HepG2 (cell line): ENCODE measurements at regions not wholly inside any gene's neighbourhood (a gene's known extent, or its start where the extent isn't known, plus 50 kb on each side); places are given as distances from the start of the nearest gene placed in this dataset.

Experiments used
- ARID4A ChIP-seq: sonication (generic); formaldehyde crosslinking; IDR thresholded peaks from 2 replicates; pipeline ENCODE4 v1.5.0; 2020; ENCODE audit warnings: mild to moderate bottlenecking, missing genetic modification reagents, borderline replicate concordance
- ARNTL ChIP-seq: sonication (generic); formaldehyde crosslinking; IDR thresholded peaks from 2 replicates; pipeline ENCODE4 v1.4.0; 2020; ENCODE audit warnings: mild to moderate bottlenecking, missing genetic modification reagents
- ATF2 ChIP-seq: sonication (generic); formaldehyde crosslinking; IDR thresholded peaks from 2 replicates; pipeline ENCODE4 v1.4.0; 2020; ENCODE audit warnings: missing genetic modification reagents
- ATF7-NPFF ChIP-seq: sonication (generic); formaldehyde crosslinking; IDR thresholded peaks from 2 replicates; pipeline ENCODE4 v1.8.1; 2023; ENCODE audit warnings: mild to moderate bottlenecking, low read depth, missing genetic modification reagents, moderate library complexity
- CHD4 ChIP-seq: fragments of 200-600 bp; sonication (generic); IDR thresholded peaks from 2 replicates; pipeline ENCODE4 v1.7.0; 2017; ENCODE audit warnings: mild to moderate bottlenecking, low read length, borderline replicate concordance
- EEA1 ChIP-seq: sonication (generic); formaldehyde crosslinking; IDR thresholded peaks from 2 replicates; pipeline ENCODE4 v1.5.1; 2020; ENCODE audit warnings: mild to moderate bottlenecking, missing genetic modification reagents, borderline replicate concordance
- ELF4 ChIP-seq: sonication (generic); formaldehyde crosslinking; IDR thresholded peaks from 2 replicates; pipeline ENCODE4 v1.5.0; 2020; ENCODE audit warnings: missing genetic modification reagents, mild to moderate bottlenecking, moderate library complexity, borderline replicate concordance
- FLYWCH1 ChIP-seq: sonication (generic); formaldehyde crosslinking; IDR thresholded peaks from 2 replicates; pipeline ENCODE4 v1.8.1; 2023; ENCODE audit warnings: mild to moderate bottlenecking, missing genetic modification reagents
- FOXK1 ChIP-seq: sonication (generic); formaldehyde crosslinking; IDR thresholded peaks from 2 replicates; pipeline ENCODE4 v1.4.0; 2020; ENCODE audit warnings: low read depth, missing genetic modification reagents, borderline replicate concordance
- FOXM1 ChIP-seq: sonication (generic); formaldehyde crosslinking; IDR thresholded peaks from 2 replicates; pipeline ENCODE4 v1.5.0; 2020; ENCODE audit warnings: missing genetic modification reagents
- IRX3 ChIP-seq: sonication (generic); formaldehyde crosslinking; IDR thresholded peaks from 2 replicates; pipeline ENCODE4 v1.8.1; 2023; ENCODE audit warnings: mild to moderate bottlenecking, low read depth, missing genetic modification reagents, borderline replicate concordance
- NR2F1 ChIP-seq, 2 experiments: fragments of 450-650 bp in 1 of 2; formaldehyde crosslinking in 1 of 2; IDR thresholded peaks; 2 replicates each; pipeline versions ENCODE4 v1.5.0 to v1.6.1; 2016 to 2020; ENCODE audit warnings: mild to moderate bottlenecking in 1 of 2, missing compliant biosample characterization in 1 of 2, missing genetic modification reagents in 1 of 2, moderate library complexity in 1 of 2
- PAXIP1 ChIP-seq: sonication (generic); formaldehyde crosslinking; conservative IDR thresholded peaks from 2 replicates; pipeline ENCODE4 v1.4.0; 2020; ENCODE audit warnings: mild to moderate bottlenecking, missing genetic modification reagents, moderate library complexity
- RFX5 ChIP-seq: IDR thresholded peaks from 2 replicates; pipeline ENCODE4 v1.6.1; 2011; ENCODE audit warnings: low read depth, low read length, improper control_type of control experiment
- TGIF2 ChIP-seq: IDR thresholded peaks from 2 replicates; pipeline ENCODE4 v1.6.1; 2016; ENCODE audit warnings: control low read depth, missing compliant biosample characterization
- THAP8 ChIP-seq: sonication (generic); formaldehyde crosslinking; IDR thresholded peaks from 2 replicates; pipeline ENCODE4 v1.5.1; 2020; ENCODE audit warnings: missing genetic modification reagents, mild to moderate bottlenecking, borderline replicate concordance
- TOE1 ChIP-seq: sonication (generic); formaldehyde crosslinking; IDR thresholded peaks from 2 replicates; pipeline ENCODE4 v1.4.0; 2020; ENCODE audit warnings: mild to moderate bottlenecking, missing genetic modification reagents

GRCh38 chr2:64311948-64312621 is 141.9 kb upstream of the LGALSL start (continued):
- TF ChIP-seq ARID4A (CRISPR knock-in tag) (peak; percentile 48; the same call in 1 of the 2 replicates), TGIF2 (CRISPR knock-in tag) (0 out of 2 replicates have a peak, but pooled peaks have one; percentile 28), FLYWCH1 (CRISPR knock-in tag) (no peak), ATF2 (CRISPR knock-in tag) (no peak; the same call in 1 of the 2 replicates), ELF4 (CRISPR knock-in tag) (no peak), ARNTL (CRISPR knock-in tag) (0 out of 2 replicates have a peak, but pooled peaks have one; percentile 44), FOXM1 (CRISPR knock-in tag) (no peak), FOXK1 (CRISPR knock-in tag) (peak; percentile 26; the same call in 1 of the 2 replicates), IRX3 (no peak), ATF7-NPFF (CRISPR knock-in tag) (no peak), TOE1 (CRISPR knock-in tag) (no peak), PAXIP1 (no peak), EEA1 (CRISPR knock-in tag) (no peak), THAP8 (CRISPR knock-in tag) (no peak), NR2F1 (CRISPR knock-in tag; IDR thresholded peaks at IDR 0.05) (no peak), RFX5 (no peak), CHD4 (no peak)
